H1 (cell line): ENCODE measurements at regions not wholly inside any gene's neighbourhood (a gene's known extent, or its start where the extent isn't known, plus 50 kb on each side); places are given as distances from the start of the nearest gene placed in this dataset.

ENCODE experiments used
- CTCF ChIA-PET: fragments of 300-600 bp; sonication (Branson Sonifier 250); formaldehyde crosslinking; loops from one replicate; lab custom pipeline; 2021; ENCODE audit not compliant: partially characterized antibody; lab: Charles Lee
- POLR2A ChIA-PET: fragments of 300-600 bp; sonication (Branson Sonifier 250); formaldehyde crosslinking; loops from one replicate; lab custom pipeline; 2021; ENCODE audit warnings: inconsistent platforms; ENCODE audit not compliant: partially characterized antibody; lab: Charles Lee
- DNase-seq, 2 experiments: peaks; one replicate each; pipeline versions ENCODE4 v3.0.0 to v3.0.0-alpha.2; 2010 to 2022; ENCODE audit warnings: low spot score in 2 of 2, low read depth in 1 of 2, mixed read lengths in 1 of 2
- FAIRE-seq: peaks from 2 replicates; lab custom pipeline; 2011; peaks lifted over from hg19 to GRCh38; lab: Jason Lieb, UNC
- H2AFZ ChIP-seq: 2 replicates; pipeline ENCODE4 v1.8.1; 2012; ENCODE audit warnings: low read length, inconsistent platforms
- H2AK5ac ChIP-seq: 2 replicates; pipeline ENCODE4 v1.6.1; 2013; ENCODE audit warnings: low read depth, low read length
- H2BK120ac ChIP-seq: replicated peaks from 2 replicates; pipeline ENCODE3; 2013; ENCODE audit warnings: low read depth, low read length, inconsistent platforms
- H2BK12ac ChIP-seq: 2 replicates; pipeline ENCODE4 v1.6.1; 2013; ENCODE audit warnings: low read depth, low read length
- H2BK15ac ChIP-seq: 2 replicates; pipeline ENCODE4 v1.6.1; 2013; ENCODE audit warnings: low read length
- H2BK20ac ChIP-seq: 2 replicates; pipeline ENCODE4 v1.6.1; 2013; ENCODE audit warnings: low read length
- H2BK5ac ChIP-seq: 2 replicates; pipeline ENCODE4 v1.6.1; 2013; ENCODE audit warnings: low read depth, low read length
- H3K14ac ChIP-seq: 2 replicates; pipeline ENCODE4 v1.6.1; 2013; ENCODE audit warnings: inconsistent platforms; ENCODE audit not compliant: insufficient read length
- H3K18ac ChIP-seq: 2 replicates; pipeline ENCODE4 v1.6.1; 2013; ENCODE audit warnings: low read length; ENCODE audit errors: extremely low read depth
- H3K23ac ChIP-seq: 2 replicates; pipeline ENCODE4 v1.6.1; 2013; ENCODE audit warnings: inconsistent platforms; ENCODE audit not compliant: insufficient read length
- H3K23me2 ChIP-seq: 2 replicates; pipeline ENCODE4 v1.6.1; 2013; ENCODE audit warnings: low read depth, low read length
- H3K27ac ChIP-seq: 2 replicates; pipeline ENCODE4 v1.6.1; 2011; ENCODE audit warnings: low read depth, low read length, inconsistent platforms
- H3K27me3 ChIP-seq, 4 experiments: replicated peaks in 1 of 4; 1 replicate in 1 of 4; 2 replicates in 3 of 4; pipeline versions ENCODE4 v1.6.1 to v1.8.1; 2011 to 2013; ENCODE audit warnings: low read length in 3 of 4, mild to moderate bottlenecking in 3 of 4, inconsistent platforms in 2 of 4, mixed read lengths in 2 of 4, moderate library complexity in 1 of 4; ENCODE audit not compliant: control insufficient read depth in 3 of 4, insufficient read depth in 3 of 4; ENCODE audit errors: extremely low read depth in 1 of 4
- H3K36me3 ChIP-seq, 4 experiments: 2 replicates each; pipeline versions ENCODE4 v1.6.1 to v1.8.1; 2011 to 2013; ENCODE audit warnings: mild to moderate bottlenecking in 4 of 4, low read length in 3 of 4, moderate library complexity in 2 of 4, control low read depth in 1 of 4, inconsistent platforms in 1 of 4; ENCODE audit not compliant: insufficient read depth in 4 of 4, control insufficient read depth in 2 of 4
- H3K4ac ChIP-seq: replicated peaks from 2 replicates; pipeline ENCODE3; 2013; ENCODE audit warnings: low read length, low read depth, mixed read lengths, inconsistent platforms; ENCODE audit not compliant: insufficient read length
- H3K4me1 ChIP-seq, 4 experiments: replicated peaks in 1 of 4; 1 replicate in 1 of 4; 2 replicates in 3 of 4; pipeline versions ENCODE4 v1.6.1 to v1.8.1; 2011 to 2013; ENCODE audit warnings: low read length in 3 of 4, inconsistent platforms in 2 of 4, mixed read lengths in 1 of 4; ENCODE audit not compliant: insufficient read depth in 4 of 4, control insufficient read depth in 3 of 4
- H3K4me2 ChIP-seq, 2 experiments: 2 replicates each; pipeline versions ENCODE4 v1.6.1 to v1.8.1; 2011 to 2013; ENCODE audit warnings: low read depth in 2 of 2, low read length in 2 of 2, control low read depth in 1 of 2, inconsistent platforms in 1 of 2, mild to moderate bottlenecking in 1 of 2; ENCODE audit not compliant: insufficient read depth in 1 of 2
- H3K4me3 ChIP-seq, 4 experiments: fragments of 200-600, 300-600 bp in 1 of 4; sonication (generic), shearing (Covaris generic), sonication (Bioruptor Twin) in 1 of 4; 2 replicates each; pipeline versions ENCODE4 v1.5.1 to v1.8.1; 2011 to 2016; ENCODE audit warnings: low read length in 4 of 4, low read depth in 3 of 4, control low read depth in 2 of 4, inconsistent platforms in 2 of 4, mild to moderate bottlenecking in 2 of 4, mixed read lengths in 1 of 4, moderate library complexity in 1 of 4; ENCODE audit not compliant: insufficient read depth in 2 of 4; ENCODE audit errors: extremely low read depth in 1 of 4
- H3K56ac ChIP-seq: replicated peaks from 2 replicates; pipeline ENCODE3; 2013; ENCODE audit warnings: low read depth, mild to moderate bottlenecking, mixed read lengths, low read length, inconsistent platforms; ENCODE audit not compliant: insufficient read length
- H3K79me1 ChIP-seq: 2 replicates; pipeline ENCODE4 v1.6.1; 2013; ENCODE audit warnings: low read depth, low read length, control low read depth
- H3K79me2 ChIP-seq, 2 experiments: 2 replicates each; pipeline versions ENCODE4 v1.6.1 to v1.8.1; 2012 to 2013; ENCODE audit warnings: low read length in 2 of 2, mild to moderate bottlenecking in 2 of 2, inconsistent platforms in 1 of 2; ENCODE audit not compliant: insufficient read depth in 2 of 2, control insufficient read depth in 1 of 2
- H3K9ac ChIP-seq, 4 experiments: replicated peaks in 1 of 4; 1 replicate in 1 of 4; 2 replicates in 3 of 4; pipeline versions ENCODE4 v1.6.1 to v1.8.1; 2011 to 2013; ENCODE audit warnings: low read depth in 3 of 4, low read length in 3 of 4, control low read depth in 2 of 4, mild to moderate bottlenecking in 2 of 4, moderate library complexity in 2 of 4, inconsistent platforms in 1 of 4; ENCODE audit errors: extremely low read depth in 1 of 4
- H3K9me3 ChIP-seq, 2 experiments: 2 replicates each; pipeline versions ENCODE4 v1.6.1 to v1.8.1; 2012 to 2013; ENCODE audit warnings: mild to moderate bottlenecking in 2 of 2, moderate library complexity in 2 of 2, control low read depth in 1 of 2, inconsistent platforms in 1 of 2, low read depth in 1 of 2, low read length in 1 of 2, mixed read lengths in 1 of 2; ENCODE audit not compliant: insufficient read depth in 2 of 2
- H4K20me1 ChIP-seq, 2 experiments: replicated peaks in 1 of 2; 2 replicates each; pipeline versions ENCODE3 to v1.8.1; 2011 to 2013; ENCODE audit warnings: inconsistent platforms in 2 of 2, low read length in 2 of 2, mild to moderate bottlenecking in 1 of 2; ENCODE audit not compliant: insufficient read depth in 2 of 2, control insufficient read depth in 1 of 2
- H4K5ac ChIP-seq: 2 replicates; pipeline ENCODE4 v1.6.1; 2013; ENCODE audit warnings: low read length, low read depth, mixed read lengths, inconsistent platforms; ENCODE audit not compliant: insufficient read length
- H4K8ac ChIP-seq: 2 replicates; pipeline ENCODE4 v1.8.0; 2013; ENCODE audit warnings: mild to moderate bottlenecking, moderate library complexity, low read length, inconsistent platforms; ENCODE audit not compliant: insufficient read depth; ENCODE audit errors: extremely low read depth
- H4K91ac ChIP-seq: replicated peaks from 2 replicates; pipeline ENCODE3; 2013; ENCODE audit warnings: low read length, mixed read lengths, inconsistent platforms; ENCODE audit not compliant: insufficient read length
- BCL11A ChIP-seq, 2 experiments: IDR thresholded peaks; one replicate each; pipeline ENCODE4 v1.6.1; 2011; ENCODE audit warnings: low read depth in 2 of 2, low read length in 2 of 2, mild to moderate bottlenecking in 2 of 2
- EP300 ChIP-seq, 2 experiments: IDR thresholded peaks; 1 replicate in 1 of 2; 2 replicates in 1 of 2; pipeline ENCODE4 v1.6.1; 2011 to 2012; ENCODE audit warnings: low read depth in 2 of 2, low read length in 2 of 2, mild to moderate bottlenecking in 2 of 2, borderline replicate concordance in 1 of 2, inconsistent platforms in 1 of 2, moderate library complexity in 1 of 2
- HDAC2 ChIP-seq, 2 experiments: fragments of 300-600 bp in 1 of 2; sonication (generic) in 1 of 2; IDR thresholded peaks; 2 replicates each; pipeline ENCODE4 v1.6.1; 2011 to 2012; ENCODE audit warnings: low read depth in 2 of 2, low read length in 2 of 2, mild to moderate bottlenecking in 2 of 2, moderate library complexity in 2 of 2, borderline replicate concordance in 1 of 2, inconsistent platforms in 1 of 2
- JUND ChIP-seq: IDR thresholded peaks from 2 replicates; pipeline ENCODE4 v1.6.1; 2011; ENCODE audit warnings: mild to moderate bottlenecking, improper control_type of control experiment, low read length
- KDM1A ChIP-seq: fragments of 200-600, 300-600 bp; sonication (generic); IDR thresholded peaks from 2 replicates; pipeline ENCODE4 v1.7.1; 2016; ENCODE audit warnings: mild to moderate bottlenecking, low read length, borderline replicate concordance
- KDM4A ChIP-seq: IDR thresholded peaks from one replicate; pipeline ENCODE4 v1.7.1; 2012; ENCODE audit warnings: low read depth, mild to moderate bottlenecking, moderate library complexity, low read length, inconsistent platforms; ENCODE audit not compliant: severe bottlenecking
- RAD21 ChIP-seq, 2 experiments: IDR thresholded peaks in 1 of 2; conservative IDR thresholded peaks in 1 of 2; 2 replicates each; pipeline ENCODE4 v1.6.1; 2011; ENCODE audit warnings: low read depth in 2 of 2, low read length in 2 of 2, improper control_type of control experiment in 1 of 2, inconsistent platforms in 1 of 2, mild to moderate bottlenecking in 1 of 2, moderate library complexity in 1 of 2
- WGBS, 2 experiments: shearing (Covaris generic) in 1 of 2; methylation state at CpG; one replicate each; pipeline versions ENCODE4 v1.1.6 to v1.1.7; 2013 to 2015; ENCODE audit warnings: low lambda C conversion rate in 2 of 2, mixed read lengths in 2 of 2, inconsistent platforms in 1 of 2, low coverage in 1 of 2, missing lambda C conversion rate in 1 of 2; ENCODE audit not compliant: insufficient replicate concordance in 2 of 2, insufficient coverage in 1 of 2, insufficient read length in 1 of 2; ENCODE audit errors: extremely low coverage in 1 of 2, missing lambda C conversion rate in 1 of 2; 5-methylcytosine and 5-hydroxymethylcytosine counted together
- TF ChIP-seq, protein P1 (sequence below), 3 experiments: IDR thresholded peaks; 1 replicate in 2 of 3; 2 replicates in 1 of 3; pipeline versions ENCODE4 v1.5.1 to v1.6.1; 2011; ENCODE audit warnings: low read length in 3 of 3, mild to moderate bottlenecking in 3 of 3, inconsistent platforms in 2 of 3, low read depth in 1 of 3, moderate library complexity in 1 of 3; ENCODE audit not compliant: insufficient read depth in 1 of 3; ENCODE audit errors: control extremely low read depth in 1 of 3
- TF ChIP-seq, protein P2 (sequence below): IDR thresholded peaks from 2 replicates; pipeline ENCODE4 v1.6.1; 2011; ENCODE audit warnings: low read length, improper control_type of control experiment

DNA sequence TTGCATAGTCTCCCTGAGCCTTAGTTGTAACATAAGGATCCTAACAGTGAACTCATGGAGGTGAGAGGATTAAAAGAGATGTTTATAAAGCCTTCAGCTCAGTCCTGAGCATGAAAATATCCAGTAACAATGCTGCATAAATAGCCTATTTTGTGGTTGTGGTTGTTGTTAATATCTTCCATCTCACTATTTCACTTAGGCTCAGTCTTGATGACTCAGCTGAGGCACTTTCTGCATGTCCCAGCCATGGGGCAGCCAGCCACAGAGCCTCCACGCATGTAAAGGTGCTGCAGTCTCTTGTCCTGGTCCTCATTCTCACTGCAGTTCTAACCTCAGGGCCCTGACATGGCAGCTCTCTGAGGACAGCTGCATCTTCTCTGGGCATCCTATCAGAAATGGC lies 218.8 kb upstream of the PKDCC start:
- Histone ChIP-seq H3K23me2 (no peaks in the 10 kb centered on the region; the same call in 1 of the 2 replicates), H3K4me3 (no peak overlapping the region), H2BK20ac (no peak overlapping the region), H3K56ac (no peak overlapping the region), H3K9ac (no peak overlapping the region), H3K23ac (no peak overlapping the region), H3K27me3 (no peaks in the 10 kb centered on the region), H3K4me1 (no peaks in the 10 kb centered on the region), H3K9me3 (no peaks in the 10 kb centered on the region), H4K91ac (no peak overlapping the region), H3K79me1 (no peaks in the 10 kb centered on the region), H4K5ac (no peak overlapping the region), H2BK120ac (no peak overlapping the region), H2BK12ac (no peak overlapping the region), H2AK5ac (no peak overlapping the region), H3K4ac (no peak overlapping the region), H4K20me1 (no peaks in the 10 kb centered on the region), H2BK15ac (no peak overlapping the region), H2BK5ac (no peak overlapping the region), H3K36me3 (no peaks in the 10 kb centered on the region), H3K4me2 (no peak overlapping the region), H2AFZ (no peak overlapping the region), H3K14ac (no peak overlapping the region), H3K79me2 (no peaks in the 10 kb centered on the region), H4K8ac (no peak overlapping the region), H3K18ac (no peak overlapping the region), H3K27ac (no peak overlapping the region)
- FAIRE-seq, result no peak
- ChIA-PET POLR2A (no interaction called here), CTCF (interaction anchor here (1.2 kb wide), 1 partner anchor 12 kb away, joined by 3 read pairs; no protein-coding TSS in a partner anchor)
- no peak for DNase-seq
- 94% methylated on average over 1 of the region's 1 CpG; no CpG with 5 or more reads in 1 of the 2 experiments for WGBS, 2 experiments
- TF ChIP-seq KDM1A, result no peak
- TF ChIP-seq JUND, result no peak
- TF ChIP-seq, protein P1, sequence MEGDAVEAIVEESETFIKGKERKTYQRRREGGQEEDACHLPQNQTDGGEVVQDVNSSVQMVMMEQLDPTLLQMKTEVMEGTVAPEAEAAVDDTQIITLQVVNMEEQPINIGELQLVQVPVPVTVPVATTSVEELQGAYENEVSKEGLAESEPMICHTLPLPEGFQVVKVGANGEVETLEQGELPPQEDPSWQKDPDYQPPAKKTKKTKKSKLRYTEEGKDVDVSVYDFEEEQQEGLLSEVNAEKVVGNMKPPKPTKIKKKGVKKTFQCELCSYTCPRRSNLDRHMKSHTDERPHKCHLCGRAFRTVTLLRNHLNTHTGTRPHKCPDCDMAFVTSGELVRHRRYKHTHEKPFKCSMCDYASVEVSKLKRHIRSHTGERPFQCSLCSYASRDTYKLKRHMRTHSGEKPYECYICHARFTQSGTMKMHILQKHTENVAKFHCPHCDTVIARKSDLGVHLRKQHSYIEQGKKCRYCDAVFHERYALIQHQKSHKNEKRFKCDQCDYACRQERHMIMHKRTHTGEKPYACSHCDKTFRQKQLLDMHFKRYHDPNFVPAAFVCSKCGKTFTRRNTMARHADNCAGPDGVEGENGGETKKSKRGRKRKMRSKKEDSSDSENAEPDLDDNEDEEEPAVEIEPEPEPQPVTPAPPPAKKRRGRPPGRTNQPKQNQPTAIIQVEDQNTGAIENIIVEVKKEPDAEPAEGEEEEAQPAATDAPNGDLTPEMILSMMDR (IDR thresholded peaks at IDR 0.05; ENCODE audit: control extremely low read depth in 1 of 3, insufficient read depth in 1 of 3, low read depth in 1 of 3, low read length in 3 of 3), result no peak
- TF ChIP-seq HDAC2 (IDR thresholded peaks at IDR 0.05; ENCODE audit: borderline replicate concordance in 1 of 2, low read depth in 2 of 2, low read length in 2 of 2), result no peak
- TF ChIP-seq BCL11A (IDR thresholded peaks at IDR 0.05; ENCODE audit: low read depth in 2 of 2, low read length in 2 of 2), result no peak
- TF ChIP-seq EP300 (IDR thresholded peaks at IDR 0.05; ENCODE audit: borderline replicate concordance in 1 of 2, low read depth in 2 of 2, low read length in 2 of 2), result no peak
- TF ChIP-seq, protein P2, sequence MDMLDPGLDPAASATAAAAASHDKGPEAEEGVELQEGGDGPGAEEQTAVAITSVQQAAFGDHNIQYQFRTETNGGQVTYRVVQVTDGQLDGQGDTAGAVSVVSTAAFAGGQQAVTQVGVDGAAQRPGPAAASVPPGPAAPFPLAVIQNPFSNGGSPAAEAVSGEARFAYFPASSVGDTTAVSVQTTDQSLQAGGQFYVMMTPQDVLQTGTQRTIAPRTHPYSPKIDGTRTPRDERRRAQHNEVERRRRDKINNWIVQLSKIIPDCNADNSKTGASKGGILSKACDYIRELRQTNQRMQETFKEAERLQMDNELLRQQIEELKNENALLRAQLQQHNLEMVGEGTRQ, result no peak
- TF ChIP-seq KDM4A, result no peak
- no peak for TF ChIP-seq RAD21 (IDR thresholded peaks at IDR 0.05 in 1 of 2, conservative IDR thresholded peaks at IDR 0.05 in 1 of 2; ENCODE audit: low read depth in 2 of 2, low read length in 2 of 2)
